Skeletal muscle tissue (tissue), 3 donors: ENCODE measurements at regions not wholly inside any gene's neighbourhood (a gene's known extent, or its start where the extent isn't known, plus 50 kb on each side); places are given as distances from the start of the nearest gene placed in this dataset.
"Not testable (repeated sequence)": the region's sequence is repeated elsewhere in the genome, so short reads cannot be mapped to it uniquely, and the experiment has no call there.

ENCODE experiments used
- H3K27ac ChIP-seq: one replicate; pipeline ENCODE4 v1.7.0; 2013; ENCODE audit warnings: mild to moderate bottlenecking, low read depth, low read length, inconsistent platforms
- H3K27me3 ChIP-seq, 3 donors: one replicate each; pipeline ENCODE4 v1.7.0; 2013; ENCODE audit warnings: low read length in 3 of 3; ENCODE audit not compliant: control insufficient read depth in 3 of 3, insufficient read depth in 3 of 3
- H3K36me3 ChIP-seq, 3 donors: one replicate each; pipeline ENCODE4 v1.7.0; 2013; ENCODE audit warnings: low read length in 3 of 3; ENCODE audit not compliant: control insufficient read depth in 3 of 3, insufficient read depth in 3 of 3
- H3K4me1 ChIP-seq, 3 donors: one replicate each; pipeline ENCODE4 v1.7.0; 2013; ENCODE audit warnings: low read length in 3 of 3, mild to moderate bottlenecking in 3 of 3; ENCODE audit not compliant: control insufficient read depth in 3 of 3, insufficient read depth in 3 of 3
- H3K4me3 ChIP-seq, 3 donors: one replicate each; pipeline ENCODE4 v1.7.0; 2013; ENCODE audit warnings: low read length in 3 of 3
- H3K9ac ChIP-seq, 3 donors: one replicate each; pipeline ENCODE4 v1.7.0; 2013; ENCODE audit warnings: low read length in 3 of 3, mild to moderate bottlenecking in 3 of 3, moderate library complexity in 2 of 3, low read depth in 1 of 3
- H3K9me3 ChIP-seq, 3 donors: one replicate each; pipeline ENCODE4 v1.7.0; 2013; ENCODE audit warnings: low read length in 3 of 3; ENCODE audit not compliant: control insufficient read depth in 3 of 3
- donor health status: Osteomylitis.

DNA sequence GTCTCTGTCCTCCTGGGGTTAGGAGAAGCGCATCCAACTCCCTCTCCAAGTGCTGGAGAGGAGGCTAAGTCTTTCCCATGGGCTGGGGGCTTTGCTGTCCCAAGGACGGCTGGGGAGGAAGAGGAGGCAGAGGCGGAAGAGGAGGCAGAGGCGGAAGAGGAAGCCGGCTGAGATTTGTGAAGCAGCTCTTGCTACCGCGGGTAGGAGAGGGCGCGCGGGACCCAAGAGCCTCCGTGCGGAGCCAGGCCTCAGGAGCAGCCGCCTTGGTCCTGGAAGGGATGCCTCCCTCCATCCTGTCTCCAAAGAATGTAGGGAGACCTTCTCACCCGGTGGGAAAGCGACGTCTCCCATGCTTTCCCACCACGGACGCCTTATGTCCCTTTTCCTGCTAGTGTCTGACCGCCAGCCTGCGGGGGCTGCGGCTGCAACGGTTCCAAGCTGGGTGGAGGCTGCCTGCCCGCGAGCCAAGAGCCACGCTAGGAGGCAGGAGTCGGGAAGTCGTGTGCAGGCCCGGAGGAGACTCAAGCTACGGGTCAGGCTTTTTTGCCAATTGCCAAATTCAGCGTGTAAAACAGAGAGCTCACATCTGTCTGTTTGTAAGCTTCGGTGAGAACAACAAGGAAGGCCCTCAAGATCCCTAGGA, 320.3 kb downstream of the FAM72C start:
- Histone ChIP-seq H3K27ac (no peak overlapping the region), H3K4me1 (no peaks in the 10 kb centered on the region), H3K9ac (no peak overlapping the region), H3K27me3 (peaks cover 12 to 68% (median 46%) of the 10 kb centered on the region in 3 donors), H3K36me3 (no peaks in the 10 kb centered on the region), H3K9me3 (peaks cover 0 to 3% (median 0%) of the 10 kb centered on the region in 3 donors), H3K4me3 (no peak overlapping the region)

DNA sequence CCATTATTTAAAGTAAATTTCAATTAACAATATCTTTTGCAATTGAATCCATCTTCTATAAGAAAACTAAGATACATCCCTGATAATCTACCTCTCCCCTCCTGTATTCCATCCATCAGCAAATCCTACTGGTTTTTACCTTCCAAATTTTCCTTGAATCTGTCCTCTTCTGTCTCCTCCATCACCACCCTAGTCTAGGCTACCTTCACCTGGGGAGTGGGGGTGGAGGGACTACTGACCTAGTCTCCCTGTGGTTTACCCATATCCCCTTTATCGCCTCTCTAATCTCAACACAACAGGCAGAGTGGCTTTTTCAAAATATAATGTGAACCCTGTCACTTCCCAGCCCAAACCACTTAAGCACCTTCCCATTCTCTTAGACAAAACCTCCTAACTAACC, 327.8 kb downstream of the FAM72C start:
- not testable (repeated sequence) for H3K4me1 ChIP-seq, H3K27ac ChIP-seq, H3K9me3 ChIP-seq, H3K36me3 ChIP-seq, H3K9ac ChIP-seq, H3K4me3 ChIP-seq
- peaks cover 0 to 37% (median 17%) of the 10 kb centered on the region in 3 donors for H3K27me3 ChIP-seq

DNA sequence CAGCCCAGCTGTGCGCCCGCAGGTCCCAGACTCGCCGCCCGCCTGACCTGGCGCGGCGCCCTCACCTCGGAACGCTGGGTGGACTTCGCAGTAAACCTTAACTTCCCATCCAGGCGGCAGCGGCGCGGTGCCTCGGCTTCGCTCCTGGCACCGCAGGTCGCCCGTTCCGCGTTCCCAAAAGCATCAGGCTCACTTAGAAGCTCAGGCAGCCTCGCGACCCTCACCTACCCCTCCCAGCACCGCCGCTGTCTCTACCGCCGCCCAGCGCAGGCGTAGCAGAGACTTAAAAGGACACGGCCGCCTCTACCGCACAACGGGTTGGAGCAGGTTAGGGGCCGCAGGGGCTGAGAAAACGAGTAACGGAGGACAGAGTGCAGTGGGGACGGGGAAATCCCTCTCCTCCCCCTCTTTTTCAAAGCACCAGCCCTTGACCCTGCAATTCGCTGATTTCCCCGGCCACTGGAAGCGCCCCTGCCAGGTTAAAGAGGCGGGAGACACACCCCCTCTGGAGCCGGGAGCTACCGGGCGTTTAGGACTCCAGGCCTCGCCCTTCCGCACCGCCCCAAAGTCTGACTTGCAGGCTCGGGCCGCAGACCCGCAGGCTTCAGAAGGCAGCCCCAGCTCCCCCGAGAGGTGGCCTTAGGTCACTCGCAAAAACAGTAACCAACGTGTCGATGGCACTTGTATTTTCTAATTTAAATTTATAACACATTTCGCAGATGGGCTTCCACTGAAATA, 328.5 kb downstream of the FAM72C start:
- peaks cover 0 to 34% (median 17%) of the 10 kb centered on the region in 3 donors for H3K27me3 ChIP-seq
- H3K9me3 ChIP-seq = no peaks in the 10 kb centered on the region
- H3K36me3 ChIP-seq = no peaks in the 10 kb centered on the region
- H3K27ac ChIP-seq = no peak overlapping the region
- no peak overlapping the region for H3K9ac ChIP-seq
- H3K4me3 ChIP-seq = no peak overlapping the region
- H3K4me1 ChIP-seq = no peaks in the 10 kb centered on the region

DNA sequence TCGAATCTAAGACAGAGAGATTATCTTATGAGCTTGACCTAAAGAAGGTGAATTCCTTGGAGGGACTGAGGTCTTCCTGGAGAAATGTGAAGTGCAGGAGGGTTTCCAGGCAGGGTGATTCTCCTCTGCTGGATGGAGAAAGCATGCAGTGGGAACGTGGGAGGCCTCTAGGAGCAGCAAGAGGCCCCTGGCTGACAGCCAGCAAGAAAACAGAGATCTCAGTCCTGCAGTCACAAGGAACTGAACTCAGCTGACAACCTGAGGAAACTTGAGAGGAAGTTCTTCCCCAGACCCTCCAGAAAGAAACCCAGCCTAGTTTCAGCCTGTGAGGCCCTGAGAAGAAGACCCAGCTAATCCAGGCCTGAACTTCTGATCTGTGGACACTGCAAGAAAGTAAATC, 345.9 kb downstream of the FAM72C start:
- no peaks in the 10 kb centered on the region for H3K36me3 ChIP-seq
- no peak overlapping the region for H3K4me3 ChIP-seq
- no peaks in the 10 kb centered on the region for H3K9me3 ChIP-seq
- no peak overlapping the region for H3K27ac ChIP-seq
- H3K4me1 ChIP-seq = no peaks in the 10 kb centered on the region
- no peak overlapping the region for H3K9ac ChIP-seq
- H3K27me3 ChIP-seq = peaks cover 0 to 9% (median 0%) of the 10 kb centered on the region in 3 donors

DNA sequence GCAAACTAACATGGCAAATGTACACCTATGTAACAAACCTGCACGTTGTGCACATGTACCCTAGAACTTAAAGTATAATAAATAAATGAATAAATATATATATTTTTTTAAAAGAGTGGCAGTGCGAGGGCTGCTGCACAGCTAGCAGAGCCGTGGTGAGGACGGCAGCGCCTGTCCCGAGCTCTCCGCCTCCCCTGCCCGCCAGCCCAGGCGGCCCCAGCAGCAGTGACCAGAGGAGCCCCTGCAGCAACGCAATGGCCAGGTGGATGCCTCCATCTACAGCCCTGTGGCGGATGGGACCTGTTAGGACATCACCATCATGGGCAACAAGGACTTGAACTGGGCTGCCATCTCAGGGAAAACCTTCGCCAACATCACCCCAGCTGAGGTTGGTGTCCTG, 351.9 kb downstream of the FAM72C start:
- Histone ChIP-seq H3K27ac (no peak overlapping the region), H3K9me3 (no peaks in the 10 kb centered on the region), H3K27me3 (peaks cover 0 to 7% (median 0%) of the 10 kb centered on the region in 3 donors), H3K4me1 (no peaks in the 10 kb centered on the region), H3K4me3 (no peak overlapping the region), H3K9ac (no peak overlapping the region), H3K36me3 (no peaks in the 10 kb centered on the region)

- peaks cover 0 to 3% (median 0%) of the 10 kb centered on the region in 3 donors for H3K27me3 ChIP-seq
- no peaks in the 10 kb centered on the region for H3K9me3 ChIP-seq
- H3K27ac ChIP-seq = no peak overlapping the region
- H3K9ac ChIP-seq = no peak overlapping the region
- no peaks in the 10 kb centered on the region for H3K36me3 ChIP-seq
- H3K4me3 ChIP-seq = no peak overlapping the region
- no peaks in the 10 kb centered on the region for H3K4me1 ChIP-seq
Measured at GRCh38 chr1:143611159-143611558, 360.6 kb downstream of the FAM72C start.

GRCh38 chr1:143610196-143610595, 361.6 kb downstream of the FAM72C start:
- Histone ChIP-seq H3K9ac (no peak overlapping the region), H3K4me1 (no peaks in the 10 kb centered on the region), H3K36me3 (no peaks in the 10 kb centered on the region), H3K27ac (no peak overlapping the region), H3K9me3 (no peaks in the 10 kb centered on the region), H3K27me3 (peaks cover 0 to 3% (median 0%) of the 10 kb centered on the region in 3 donors), H3K4me3 (no peak overlapping the region)

DNA sequence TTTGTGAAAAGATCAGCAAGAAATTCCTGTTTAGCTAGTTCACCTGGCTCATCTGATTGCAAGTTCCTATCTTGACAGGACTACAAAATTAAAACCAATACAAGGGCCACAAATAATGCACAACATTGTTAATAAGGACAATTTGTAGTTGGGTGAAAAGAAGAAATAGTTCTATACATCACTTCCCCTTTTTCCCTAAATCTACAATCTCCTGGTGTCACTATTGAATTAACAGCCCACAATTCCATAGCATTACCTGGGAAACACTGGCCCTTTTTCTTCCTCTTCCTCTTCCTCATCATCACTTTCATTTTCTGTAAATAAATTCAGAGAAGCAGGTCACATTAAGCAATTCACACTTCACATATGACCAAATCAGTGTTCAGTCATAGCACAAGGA, 366.9 kb downstream of the FAM72C start:
- H3K4me3 ChIP-seq = no peak overlapping the region
- no peaks in the 10 kb centered on the region for H3K4me1 ChIP-seq
- no peak overlapping the region for H3K27ac ChIP-seq
- H3K27me3 ChIP-seq = no peaks in the 10 kb centered on the region
- H3K9me3 ChIP-seq = no peaks in the 10 kb centered on the region
- no peaks in the 10 kb centered on the region for H3K36me3 ChIP-seq
- no peak overlapping the region for H3K9ac ChIP-seq

- H3K4me1 ChIP-seq = no peaks in the 10 kb centered on the region
- H3K4me3 ChIP-seq = no peak overlapping the region
- no peak overlapping the region for H3K9ac ChIP-seq
- no peaks in the 10 kb centered on the region for H3K27me3 ChIP-seq
- no peaks in the 10 kb centered on the region for H3K36me3 ChIP-seq
- no peaks in the 10 kb centered on the region for H3K9me3 ChIP-seq
- no peak overlapping the region for H3K27ac ChIP-seq
Measured at GRCh38 chr1:143584508-143584907, 387.3 kb downstream of the FAM72C start.

DNA sequence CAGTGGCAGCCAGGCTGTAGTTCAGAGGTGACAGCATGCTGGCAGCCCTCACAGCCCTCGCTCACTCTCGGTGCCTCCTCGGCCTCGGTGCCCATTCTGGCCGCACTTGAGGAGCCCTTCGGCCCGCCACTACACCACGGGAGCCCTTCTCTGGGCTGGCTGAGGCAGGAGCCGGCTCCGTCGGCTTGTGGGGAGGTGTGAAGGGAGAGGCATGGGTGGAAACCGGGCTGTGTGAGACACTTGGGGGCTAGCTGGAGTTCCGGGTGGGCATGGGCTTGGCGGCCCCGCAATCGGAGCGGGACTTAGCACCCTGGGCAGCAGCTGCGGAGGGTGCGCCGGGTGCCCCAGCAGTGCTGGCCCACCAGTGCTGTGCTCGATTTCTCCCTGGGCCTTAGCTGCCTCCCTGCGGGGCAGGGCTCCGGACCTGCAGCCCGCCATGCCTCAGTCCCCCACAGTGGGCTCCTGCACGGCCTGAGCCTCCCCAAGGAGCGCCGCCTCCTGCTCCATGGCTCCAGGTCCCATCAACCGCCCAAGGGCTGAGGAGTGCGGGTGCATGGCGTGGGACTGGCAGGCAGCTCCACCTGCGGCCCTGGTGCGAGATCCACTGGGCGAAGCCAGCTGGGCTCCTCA, 396.8 kb downstream of the FAM72C start:
- Histone ChIP-seq H3K36me3 (no peaks in the 10 kb centered on the region), H3K4me3 (no peak overlapping the region), H3K9me3 (no peaks in the 10 kb centered on the region), H3K27ac (no peak overlapping the region), H3K9ac (no peak overlapping the region), H3K27me3 (no peaks in the 10 kb centered on the region), H3K4me1 (no peaks in the 10 kb centered on the region)
